ENCODE measurements at regions not wholly inside any gene's neighbourhood (a gene's known extent, or its start where the extent isn't known, plus 50 kb on each side); places are given as distances from the start of the nearest gene placed in this dataset.
"Not testable (repeated sequence)": the region's sequence is repeated elsewhere in the genome, so short reads cannot be mapped to it uniquely, and the experiment has no call there.

GRCh38 chr5:72760259-72760658 lies 56.2 kb upstream of the TNPO1 start:
- DNase-seq = no peak

- DNase-seq = no peak
Observed at GRCh38 chr5:72752909-72753308, 63.6 kb upstream of the TNPO1 start.

GRCh38 chr5:72749362-72749997 lies 67.0 kb upstream of the TNPO1 start:
- no peak for DNase-seq

- no peak for DNase-seq
Observed at GRCh38 chr5:72747826-72748225, 68.6 kb upstream of the TNPO1 start.

GRCh38 chr5:72746736-72747135 lies 69.7 kb upstream of the TNPO1 start:
- no peak for DNase-seq

- no peak for DNase-seq
Observed at GRCh38 chr5:72744136-72744535, 72.3 kb upstream of the TNPO1 start.

GRCh38 chr5:72741805-72742204 lies 74.7 kb upstream of the TNPO1 start:
- no peak for DNase-seq

GRCh38 chr5:72733810-72734209 lies 82.7 kb upstream of the TNPO1 start:
- no peak for DNase-seq

GRCh38 chr5:72723581-72723980 lies 92.9 kb upstream of the TNPO1 start:
- DNase-seq = no peak

GRCh38 chr5:72722792-72723452 lies 93.5 kb upstream of the TNPO1 start:
- DNase-seq = no peak

- no peak for DNase-seq
Observed at GRCh38 chr5:72721844-72722243, 94.6 kb upstream of the TNPO1 start.

GRCh38 chr5:72720205-72720604 lies 96.3 kb upstream of the TNPO1 start:
- DNase-seq = no peak

- DNase-seq = no peak
Observed at GRCh38 chr5:72711351-72711750, 105.1 kb upstream of the TNPO1 start.

- no peak for DNase-seq
Observed at GRCh38 chr5:72709341-72709740, 107.1 kb upstream of the TNPO1 start.

- no peak for DNase-seq
Observed at GRCh38 chr5:72705178-72705577, 111.3 kb upstream of the TNPO1 start.

- DNase-seq = no peak
Observed at GRCh38 chr5:72703876-72704275, 112.6 kb upstream of the TNPO1 start.

GRCh38 chr5:72702881-72703434 lies 113.5 kb upstream of the TNPO1 start:
- no peak for DNase-seq

GRCh38 chr5:72702105-72702504 lies 114.4 kb upstream of the TNPO1 start:
- not testable (repeated sequence) for DNase-seq

GRCh38 chr5:72698481-72698880 lies 118.0 kb upstream of the TNPO1 start:
- DNase-seq = no peak

- no peak for DNase-seq
Observed at GRCh38 chr5:72697622-72698021, 118.8 kb upstream of the TNPO1 start.

GRCh38 chr5:72695659-72696058 lies 120.8 kb upstream of the TNPO1 start:
- DNase-seq = no peak

- no peak for DNase-seq
Observed at GRCh38 chr5:72694856-72695255, 121.6 kb upstream of the TNPO1 start.

GRCh38 chr5:72693546-72694205 lies 122.8 kb upstream of the TNPO1 start:
- no peak for DNase-seq
